Activated naive CD8-positive, alpha-beta T cell treated with anti-CD3 and anti-CD28 coated beads, Interleukin-2, amount 10 ng/mL, durations not matched to agents 7 days and 5 days (primary cell): ENCODE measurements at regions not wholly inside any gene's neighbourhood (a gene's known extent, or its start where the extent isn't known, plus 50 kb on each side); places are given as distances from the start of the nearest gene placed in this dataset.

ENCODE experiments used
- ATAC-seq: fragments of 150-1000 bp; cut with Tn5 transposase; one replicate; pipeline ENCODE4 v1.10.0; 2021; ENCODE audit warnings: low read depth, moderate library complexity
- POLR2A ChIA-PET: fragments of 350-600 bp; sonication (Branson Sonifier 250); formaldehyde crosslinking; loops from one replicate; lab custom pipeline; 2021; ENCODE audit warnings: antibody characterized with exemption; lab: Charles Lee
- DNase-seq: peaks from one replicate; pipeline ENCODE4 v3.0.0; 2021
- H3K27ac Mint-ChIP-seq: one replicate; pipeline ENCODE4 v1.8.0; 2022; ENCODE audit warnings: mild to moderate bottlenecking, mixed read lengths
- H3K27me3 Mint-ChIP-seq: one replicate; pipeline ENCODE4 v1.8.0; 2022; ENCODE audit warnings: mild to moderate bottlenecking, moderate library complexity, mixed read lengths
- H3K36me3 Mint-ChIP-seq: one replicate; pipeline ENCODE4 v1.8.0; 2021; ENCODE audit warnings: mild to moderate bottlenecking, mixed read lengths
- H3K4me1 Mint-ChIP-seq: one replicate; pipeline ENCODE4 v1.8.0; 2021; ENCODE audit warnings: mixed read lengths
- H3K4me3 Mint-ChIP-seq: one replicate; pipeline ENCODE4 v1.8.0; 2022; ENCODE audit warnings: mild to moderate bottlenecking, moderate library complexity, mixed read lengths
- H3K9me3 Mint-ChIP-seq: one replicate; pipeline ENCODE4 v1.8.0; 2021; ENCODE audit warnings: mixed read lengths

- Mint-ChIP-seq H3K27me3 (peaks cover 6% of the 10 kb centered on the region), H3K27ac (no peak overlapping the region), H3K9me3 (peaks cover 4% of the 10 kb centered on the region), H3K36me3 (no peaks in the 10 kb centered on the region), H3K4me3 (no peak overlapping the region), H3K4me1 (no peaks in the 10 kb centered on the region)
- ATAC-seq (no peak), DNase-seq (no peak)
- POLR2A ChIA-PET = no interaction called here
These were observed 326.8 kb upstream of the PODXL start for GRCh38 chr7:131883196-131883595.

- H3K4me1 Mint-ChIP-seq = no peaks in the 10 kb centered on the region
- POLR2A ChIA-PET = no interaction called here
- H3K36me3 Mint-ChIP-seq = no peaks in the 10 kb centered on the region
- peaks cover 6% of the 10 kb centered on the region for H3K27me3 Mint-ChIP-seq
- no peak overlapping the region for H3K27ac Mint-ChIP-seq
- no peak overlapping the region for H3K4me3 Mint-ChIP-seq
- no peak for ATAC-seq
- DNase-seq = no peak
- H3K9me3 Mint-ChIP-seq = peaks cover 4% of the 10 kb centered on the region
These were observed 325.9 kb upstream of the PODXL start for GRCh38 chr7:131882321-131882720.

GRCh38 chr7:131880078-131880477 lies 323.6 kb upstream of the PODXL start:
- ATAC-seq = no peak
- H3K27me3 Mint-ChIP-seq = peaks cover 6% of the 10 kb centered on the region
- H3K4me3 Mint-ChIP-seq = no peak overlapping the region

GRCh38 chr7:131879424-131879823 lies 323.0 kb upstream of the PODXL start:
- POLR2A ChIA-PET = no interaction called here
- H3K27me3 Mint-ChIP-seq = peaks cover 6% of the 10 kb centered on the region
- H3K4me3 Mint-ChIP-seq = no peak overlapping the region
- ATAC-seq (no peak), DNase-seq (no peak)
- H3K36me3 Mint-ChIP-seq = no peaks in the 10 kb centered on the region
- no peak overlapping the region for H3K27ac Mint-ChIP-seq
- no peaks in the 10 kb centered on the region for H3K9me3 Mint-ChIP-seq
- no peaks in the 10 kb centered on the region for H3K4me1 Mint-ChIP-seq

More at GRCh38 chr7:131880078-131880477, 323.6 kb upstream of the PODXL start:
- no peaks in the 10 kb centered on the region for H3K36me3 Mint-ChIP-seq
- no peak for DNase-seq
- H3K27ac Mint-ChIP-seq = no peak overlapping the region
- POLR2A ChIA-PET = no interaction called here
- H3K4me1 Mint-ChIP-seq = no peaks in the 10 kb centered on the region
- no peaks in the 10 kb centered on the region for H3K9me3 Mint-ChIP-seq

- no peak overlapping the region for H3K27ac Mint-ChIP-seq
- ATAC-seq (no peak), DNase-seq (no peak)
- H3K27me3 Mint-ChIP-seq = peaks cover 6% of the 10 kb centered on the region
- POLR2A ChIA-PET = no interaction called here
- no peaks in the 10 kb centered on the region for H3K36me3 Mint-ChIP-seq
- H3K4me1 Mint-ChIP-seq = no peaks in the 10 kb centered on the region
- H3K9me3 Mint-ChIP-seq = no peaks in the 10 kb centered on the region
- no peak overlapping the region for H3K4me3 Mint-ChIP-seq
These were observed 322.3 kb upstream of the PODXL start for GRCh38 chr7:131878777-131879176.

- no peaks in the 10 kb centered on the region for H3K4me1 Mint-ChIP-seq
- H3K9me3 Mint-ChIP-seq = no peaks in the 10 kb centered on the region
- no peaks in the 10 kb centered on the region for H3K36me3 Mint-ChIP-seq
- no peak for ATAC-seq
- peaks cover 5% of the 10 kb centered on the region for H3K27me3 Mint-ChIP-seq
- no peak overlapping the region for H3K4me3 Mint-ChIP-seq
- H3K27ac Mint-ChIP-seq = no peak overlapping the region
- POLR2A ChIA-PET = no interaction called here
- no peak for DNase-seq
These were observed 317.2 kb upstream of the PODXL start for GRCh38 chr7:131873581-131873980.

DNA sequence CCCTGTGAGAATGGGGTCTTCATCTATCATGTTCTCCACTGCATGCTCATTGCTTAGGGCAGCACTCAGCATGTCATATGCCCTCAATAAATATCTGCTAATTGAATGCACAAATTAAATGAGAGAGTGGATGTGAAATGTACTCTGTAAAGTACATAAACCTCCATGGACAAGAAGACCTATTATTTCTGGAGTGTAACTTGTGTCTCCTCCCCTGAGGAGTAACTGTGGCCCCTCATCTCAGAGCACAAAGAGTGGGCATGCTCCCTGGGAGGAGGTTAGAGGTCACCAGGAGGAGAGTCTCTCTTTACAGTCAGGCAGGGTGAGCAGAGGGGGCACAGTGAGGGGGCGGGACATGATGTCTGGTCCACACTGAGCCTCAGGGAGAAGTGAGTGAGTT lies 313.6 kb upstream of the PODXL start:
- no peak for DNase-seq
- H3K4me1 Mint-ChIP-seq = no peaks in the 10 kb centered on the region
- POLR2A ChIA-PET = no interaction called here
- H3K27me3 Mint-ChIP-seq = peaks cover 5% of the 10 kb centered on the region
- ATAC-seq = no peak
- no peak overlapping the region for H3K27ac Mint-ChIP-seq
- no peaks in the 10 kb centered on the region for H3K36me3 Mint-ChIP-seq
- no peaks in the 10 kb centered on the region for H3K9me3 Mint-ChIP-seq
- H3K4me3 Mint-ChIP-seq = no peak overlapping the region

GRCh38 chr7:131869169-131869844 lies 312.9 kb upstream of the PODXL start:
- Mint-ChIP-seq H3K4me1 (no peaks in the 10 kb centered on the region), H3K27ac (no peak overlapping the region), H3K27me3 (peaks cover 5% of the 10 kb centered on the region), H3K36me3 (no peaks in the 10 kb centered on the region), H3K9me3 (no peaks in the 10 kb centered on the region), H3K4me3 (no peak overlapping the region)
- no peak for ATAC-seq
- DNase-seq = no peak
- POLR2A ChIA-PET = no interaction called here

- no peaks in the 10 kb centered on the region for H3K36me3 Mint-ChIP-seq
- H3K27ac Mint-ChIP-seq = no peak overlapping the region
- no peak for ATAC-seq
- POLR2A ChIA-PET = no interaction called here
- DNase-seq = no peak
- H3K4me3 Mint-ChIP-seq = no peak overlapping the region
- H3K4me1 Mint-ChIP-seq = no peaks in the 10 kb centered on the region
- H3K27me3 Mint-ChIP-seq = peaks cover 6% of the 10 kb centered on the region
- H3K9me3 Mint-ChIP-seq = no peaks in the 10 kb centered on the region
These were observed 311.0 kb upstream of the PODXL start for GRCh38 chr7:131867461-131867860.

GRCh38 chr7:131865911-131866310 lies 309.5 kb upstream of the PODXL start:
- H3K4me3 Mint-ChIP-seq = no peak overlapping the region
- POLR2A ChIA-PET = no interaction called here
- H3K27ac Mint-ChIP-seq = no peak overlapping the region
- ATAC-seq = no peak
- H3K36me3 Mint-ChIP-seq = no peaks in the 10 kb centered on the region
- H3K4me1 Mint-ChIP-seq = no peaks in the 10 kb centered on the region
- peaks cover 6% of the 10 kb centered on the region for H3K27me3 Mint-ChIP-seq
- no peaks in the 10 kb centered on the region for H3K9me3 Mint-ChIP-seq
- no peak for DNase-seq

DNA sequence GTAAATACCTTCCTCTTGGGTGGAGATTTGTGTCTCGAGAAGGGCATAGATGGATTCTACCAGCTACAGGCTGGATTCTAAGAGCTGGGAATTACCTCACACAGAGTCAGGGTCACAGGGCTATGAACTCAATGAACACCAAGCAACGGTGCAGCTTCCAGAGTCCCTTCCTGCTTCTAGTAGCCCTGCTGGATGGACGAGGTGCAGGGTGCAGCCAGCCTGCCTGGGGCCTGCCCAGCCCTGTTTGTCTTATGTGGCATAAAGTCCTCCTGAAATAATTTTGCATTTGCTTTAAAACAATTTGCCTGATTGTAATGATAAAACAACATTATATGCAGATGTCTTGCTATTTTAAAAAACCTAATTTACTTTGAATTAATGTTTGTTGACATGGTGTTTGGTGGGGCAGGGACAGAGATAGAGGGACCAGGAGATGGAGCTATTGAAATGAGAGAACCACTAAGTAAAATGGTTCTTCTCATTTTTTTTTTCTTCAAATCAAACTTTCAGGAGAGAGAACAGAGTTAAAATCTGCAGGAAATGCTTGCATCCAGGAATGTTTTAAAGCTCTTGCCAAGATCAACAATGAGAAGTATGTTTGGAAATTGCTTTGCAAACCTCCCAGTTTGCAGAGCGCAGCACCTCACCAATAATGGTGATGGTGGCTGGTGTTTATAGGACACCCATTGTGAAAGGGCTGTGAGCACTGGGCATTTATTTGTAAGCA lies 305.4 kb upstream of the PODXL start:
- no peak overlapping the region for H3K27ac Mint-ChIP-seq
- DNase-seq = no peak
- POLR2A ChIA-PET = no interaction called here
- H3K4me3 Mint-ChIP-seq = no peak overlapping the region
- H3K36me3 Mint-ChIP-seq = no peaks in the 10 kb centered on the region
- no peak for ATAC-seq
- no peaks in the 10 kb centered on the region for H3K9me3 Mint-ChIP-seq
- no peaks in the 10 kb centered on the region for H3K4me1 Mint-ChIP-seq
- H3K27me3 Mint-ChIP-seq = peaks cover 2% of the 10 kb centered on the region

DNA sequence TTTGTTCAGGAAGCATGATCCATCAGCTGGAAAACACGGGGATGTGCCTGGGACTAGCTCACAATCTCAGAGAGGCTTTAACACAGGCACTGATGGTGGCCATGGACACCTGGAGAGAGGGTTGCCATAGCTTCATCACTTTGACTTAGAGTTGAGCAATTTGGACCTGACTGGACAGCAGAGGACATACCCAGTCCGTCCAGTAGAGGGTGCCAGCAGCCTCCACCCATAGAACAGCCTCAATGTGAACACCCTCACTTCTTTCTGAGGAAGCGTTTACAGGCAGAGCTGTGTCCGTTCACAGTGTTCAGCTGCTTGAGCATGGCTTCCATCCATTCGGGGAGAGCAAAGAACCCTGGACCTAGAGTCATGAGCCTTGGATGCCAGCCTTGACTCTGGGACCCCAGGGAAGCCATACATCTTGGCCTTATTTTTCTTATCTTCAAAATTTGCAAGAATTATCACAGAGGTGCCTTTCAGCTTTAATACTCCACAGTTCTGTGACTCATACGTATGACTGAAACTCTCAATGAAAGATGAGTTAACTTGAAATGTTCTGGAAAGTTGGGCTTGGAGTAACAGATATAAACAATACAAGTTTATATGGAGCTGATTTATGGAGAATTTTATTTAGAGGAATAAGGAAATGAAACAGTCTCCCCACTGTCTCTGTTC lies 302.9 kb upstream of the PODXL start:
- ATAC-seq = peak; percentile 79
- H3K27me3 Mint-ChIP-seq = peaks cover 2% of the 10 kb centered on the region
- peak; percentile 52 for DNase-seq
- H3K27ac Mint-ChIP-seq = no peak overlapping the region
- H3K4me3 Mint-ChIP-seq = no peak overlapping the region
- peaks cover 3% of the 10 kb centered on the region for H3K9me3 Mint-ChIP-seq
- no peaks in the 10 kb centered on the region for H3K4me1 Mint-ChIP-seq
- POLR2A ChIA-PET = no interaction called here
- no peaks in the 10 kb centered on the region for H3K36me3 Mint-ChIP-seq

DNA sequence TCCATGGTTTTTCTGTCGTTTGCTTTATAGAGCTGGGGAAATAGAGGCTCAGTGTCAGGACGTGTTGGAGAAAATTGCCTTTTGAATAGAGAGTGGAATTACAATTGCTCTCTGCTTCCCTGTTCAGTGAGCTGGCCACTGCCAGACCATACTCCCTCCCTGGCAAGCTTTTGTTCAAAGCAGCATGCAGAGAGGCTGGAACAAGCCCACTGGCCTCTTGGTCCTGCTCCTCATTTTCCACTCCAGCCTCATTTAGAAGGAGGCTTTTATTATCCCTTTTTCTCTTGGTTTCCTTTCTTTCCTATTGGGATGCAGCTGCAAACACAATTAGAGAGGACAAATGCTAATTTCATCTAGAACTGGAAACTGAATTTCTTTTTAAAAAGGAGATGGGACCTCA lies 302.2 kb upstream of the PODXL start:
- DNase-seq (no peak), ATAC-seq (no peak)
- POLR2A ChIA-PET = no interaction called here
- Mint-ChIP-seq H3K36me3 (no peaks in the 10 kb centered on the region), H3K27me3 (peaks cover 4% of the 10 kb centered on the region), H3K4me3 (no peak overlapping the region), H3K27ac (no peak overlapping the region), H3K9me3 (peaks cover 4% of the 10 kb centered on the region), H3K4me1 (no peaks in the 10 kb centered on the region)

- Mint-ChIP-seq H3K27me3 (peaks cover 8% of the 10 kb centered on the region), H3K4me1 (no peaks in the 10 kb centered on the region), H3K27ac (no peak overlapping the region), H3K9me3 (peaks cover 1% of the 10 kb centered on the region), H3K36me3 (no peaks in the 10 kb centered on the region), H3K4me3 (no peak overlapping the region)
- DNase-seq = no peak
- POLR2A ChIA-PET = no interaction called here
- ATAC-seq = no peak
These were observed 293.0 kb upstream of the PODXL start for GRCh38 chr7:131849472-131849871.
